GM23338 (cell line): ENCODE measurements at regions not wholly inside any gene's neighbourhood (a gene's known extent, or its start where the extent isn't known, plus 50 kb on each side); places are given as distances from the start of the nearest gene placed in this dataset.

Experiments used
- ATAC-seq: fragments of 200-7000 bp; cut with Tn5 transposase; 3 replicates; pipeline ENCODE4 v1.9.1; 2020
- DNase-seq: peaks from one replicate; pipeline ENCODE4 v3.0.0-alpha.2; 2015; ENCODE audit warnings: low spot score
- H2AFZ ChIP-seq: fragments of 200-600 bp; sonication (generic); 2 replicates; pipeline ENCODE4 v1.8.0; 2016; ENCODE audit warnings: antibody characterized with exemption, mild to moderate bottlenecking, moderate library complexity
- H3F3A ChIP-seq: fragments of 200-600 bp; sonication (generic); replicated peaks from 2 replicates; pipeline ENCODE4 v1.8.0; 2017; ENCODE audit warnings: antibody characterized with exemption, mixed run types, low read depth
- H3K27ac ChIP-seq: fragments of 200-600 bp; sonication (generic); 2 replicates; pipeline ENCODE4 v1.6.1; 2016; ENCODE audit warnings: low read depth
- H3K27me3 ChIP-seq: fragments of 200-600 bp; sonication (generic); 2 replicates; pipeline ENCODE4 v1.8.0; 2016; ENCODE audit warnings: mild to moderate bottlenecking, mixed run types, moderate library complexity; ENCODE audit not compliant: insufficient read depth
- H3K36me3 ChIP-seq: fragments of 200-600 bp; sonication (generic); 2 replicates; pipeline ENCODE4 v1.8.0; 2016; ENCODE audit warnings: mild to moderate bottlenecking; ENCODE audit not compliant: insufficient read depth
- H3K4me1 ChIP-seq: fragments of 200-600 bp; sonication (generic); 2 replicates; pipeline ENCODE4 v1.8.0; 2016; ENCODE audit warnings: mild to moderate bottlenecking, moderate library complexity; ENCODE audit not compliant: insufficient read depth
- H3K4me2 ChIP-seq: fragments of 200-600 bp; sonication (generic); 2 replicates; pipeline ENCODE4 v1.7.1; 2017; ENCODE audit warnings: mixed run types
- H3K4me3 ChIP-seq: fragments of 200-600 bp; sonication (generic); 2 replicates; pipeline ENCODE4 v1.6.1; 2016; ENCODE audit warnings: mixed run types
- H3K79me2 ChIP-seq: fragments of 200-600 bp; sonication (generic); replicated peaks from 2 replicates; pipeline ENCODE4 v1.8.0; 2017; ENCODE audit warnings: mild to moderate bottlenecking; ENCODE audit not compliant: insufficient read depth
- H3K9me2 ChIP-seq: fragments of 200-600 bp; sonication (generic); 2 replicates; pipeline ENCODE4 v1.8.0; 2017; ENCODE audit not compliant: insufficient read depth
- H4K20me1 ChIP-seq: fragments of 200-600 bp; sonication (generic); replicated peaks from 2 replicates; pipeline ENCODE4 v1.8.0; 2017; ENCODE audit warnings: mild to moderate bottlenecking; ENCODE audit not compliant: insufficient read depth
- H3K27ac Mint-ChIP-seq: 2 replicates; pipeline ENCODE4 v1.8.0; 2020; ENCODE audit warnings: inconsistent platforms, mild to moderate bottlenecking, moderate library complexity, mixed read lengths
- H3K27me3 Mint-ChIP-seq: 3 replicates; pipeline ENCODE4 v1.8.0; 2022; ENCODE audit warnings: low read depth, mild to moderate bottlenecking, moderate library complexity, mixed read lengths, inconsistent platforms; ENCODE audit not compliant: insufficient read depth, poor library complexity
- H3K36me3 Mint-ChIP-seq: 3 replicates; pipeline ENCODE4 v1.8.0; 2021; ENCODE audit warnings: low read depth, mild to moderate bottlenecking, inconsistent platforms, moderate library complexity, mixed read lengths
- H3K4me1 Mint-ChIP-seq: 3 replicates; pipeline ENCODE4 v1.8.0; 2020; ENCODE audit warnings: mild to moderate bottlenecking, inconsistent platforms, mixed read lengths
- H3K4me3 Mint-ChIP-seq: 3 replicates; pipeline ENCODE4 v1.8.0; 2021; ENCODE audit warnings: moderate library complexity, mild to moderate bottlenecking, inconsistent platforms, mixed read lengths
- H3K9me3 Mint-ChIP-seq: 3 replicates; pipeline ENCODE4 v1.8.0; 2020; ENCODE audit warnings: moderate library complexity, mild to moderate bottlenecking, inconsistent platforms, mixed read lengths
- CREB1 ChIP-seq: fragments of 250-450 bp; sonication (Bioruptor Pico); IDR thresholded peaks from 2 replicates; pipeline ENCODE4 v1.5.0; 2020; ENCODE audit warnings: low read depth, mild to moderate bottlenecking, moderate library complexity
- CTCF ChIP-seq, 2 experiments: fragments of 200-600 bp in 1 of 2; sonication (generic) in 1 of 2; conservative IDR thresholded peaks; 2 replicates each; pipeline versions ENCODE4 v1.5.1 to v1.6.1; 2016 to 2017; ENCODE audit warnings: antibody characterized with exemption in 2 of 2, low read depth in 2 of 2, mild to moderate bottlenecking in 2 of 2, moderate library complexity in 1 of 2
- EZH2 ChIP-seq: fragments of 200-600 bp; sonication (generic); IDR thresholded peaks from one replicate; pipeline ENCODE4 v1.8.0; 2017; ENCODE audit warnings: antibody characterized with exemption, mild to moderate bottlenecking, low read depth; ENCODE audit not compliant: unreplicated experiment
- JUNB ChIP-seq: IDR thresholded peaks from one replicate; pipeline ENCODE4 v1.6.1; 2016; ENCODE audit warnings: antibody characterized with exemption; ENCODE audit not compliant: unreplicated experiment
- NANOG ChIP-seq: IDR thresholded peaks from 2 replicates; pipeline ENCODE4 v1.6.1; 2016; ENCODE audit warnings: antibody characterized with exemption, borderline replicate concordance
- POLR2AphosphoS5 ChIP-seq: IDR thresholded peaks from 2 replicates; pipeline ENCODE4 v1.6.1; 2016; ENCODE audit warnings: antibody characterized with exemption, low read depth
- STAT1 ChIP-seq: IDR thresholded peaks from one replicate; pipeline ENCODE4 v1.6.1; 2016; ENCODE audit warnings: antibody characterized with exemption; ENCODE audit not compliant: unreplicated experiment
- ZNF114 ChIP-seq: fragments of 250-450 bp; sonication (Bioruptor Pico); IDR thresholded peaks from 2 replicates; pipeline ENCODE4 v1.5.0; 2020; ENCODE audit warnings: mild to moderate bottlenecking, moderate library complexity
- ZNF331 ChIP-seq: fragments of 250-450 bp; sonication (Bioruptor Pico); IDR thresholded peaks from 2 replicates; pipeline ENCODE4 v1.5.0; 2020; ENCODE audit warnings: low read depth, mild to moderate bottlenecking, moderate library complexity
- TF ChIP-seq, protein P1 (sequence below): IDR thresholded peaks from one replicate; pipeline ENCODE4 v1.6.1; 2018; ENCODE audit warnings: antibody characterized with exemption; ENCODE audit not compliant: unreplicated experiment
- TF ChIP-seq, protein P2 (sequence below): fragments of 250-450 bp; sonication (Bioruptor Pico); IDR thresholded peaks from 2 replicates; pipeline ENCODE4 v1.5.0; 2020; ENCODE audit warnings: mild to moderate bottlenecking, moderate library complexity
- TF ChIP-seq, protein P3 (sequence below): IDR thresholded peaks from 2 replicates; pipeline ENCODE4 v1.6.1; 2016; ENCODE audit warnings: antibody characterized with exemption

- H3K27me3 ChIP-seq: no peaks in the 10 kb centered on the region
- no peaks in the 10 kb centered on the region for H3K79me2 ChIP-seq
- no peaks in the 10 kb centered on the region for H3F3A ChIP-seq
- no peak overlapping the region for H3K4me3 Mint-ChIP-seq
- ATAC-seq (no peak), DNase-seq (no peak)
- H3K4me2 ChIP-seq: no peak overlapping the region
- no peaks in the 10 kb centered on the region for H3K36me3 Mint-ChIP-seq
- no peaks in the 10 kb centered on the region for H3K9me2 ChIP-seq
- no peak overlapping the region for H3K27ac ChIP-seq
- no peak overlapping the region for H3K27ac Mint-ChIP-seq
- no peaks in the 10 kb centered on the region for H4K20me1 ChIP-seq
- TF ChIP-seq STAT1 (no peak), NANOG (no peak), EZH2 (no peak), ZNF331 (CRISPR knock-in tag) (no peak), CTCF (conservative IDR thresholded peaks at IDR 0.05; ENCODE audit: low read depth in 2 of 2) (no peak), POLR2AphosphoS5 (no peak), JUNB (no peak), ZNF114 (CRISPR knock-in tag) (no peak), CREB1 (CRISPR knock-in tag) (no peak)
- TF ChIP-seq, protein P1, sequence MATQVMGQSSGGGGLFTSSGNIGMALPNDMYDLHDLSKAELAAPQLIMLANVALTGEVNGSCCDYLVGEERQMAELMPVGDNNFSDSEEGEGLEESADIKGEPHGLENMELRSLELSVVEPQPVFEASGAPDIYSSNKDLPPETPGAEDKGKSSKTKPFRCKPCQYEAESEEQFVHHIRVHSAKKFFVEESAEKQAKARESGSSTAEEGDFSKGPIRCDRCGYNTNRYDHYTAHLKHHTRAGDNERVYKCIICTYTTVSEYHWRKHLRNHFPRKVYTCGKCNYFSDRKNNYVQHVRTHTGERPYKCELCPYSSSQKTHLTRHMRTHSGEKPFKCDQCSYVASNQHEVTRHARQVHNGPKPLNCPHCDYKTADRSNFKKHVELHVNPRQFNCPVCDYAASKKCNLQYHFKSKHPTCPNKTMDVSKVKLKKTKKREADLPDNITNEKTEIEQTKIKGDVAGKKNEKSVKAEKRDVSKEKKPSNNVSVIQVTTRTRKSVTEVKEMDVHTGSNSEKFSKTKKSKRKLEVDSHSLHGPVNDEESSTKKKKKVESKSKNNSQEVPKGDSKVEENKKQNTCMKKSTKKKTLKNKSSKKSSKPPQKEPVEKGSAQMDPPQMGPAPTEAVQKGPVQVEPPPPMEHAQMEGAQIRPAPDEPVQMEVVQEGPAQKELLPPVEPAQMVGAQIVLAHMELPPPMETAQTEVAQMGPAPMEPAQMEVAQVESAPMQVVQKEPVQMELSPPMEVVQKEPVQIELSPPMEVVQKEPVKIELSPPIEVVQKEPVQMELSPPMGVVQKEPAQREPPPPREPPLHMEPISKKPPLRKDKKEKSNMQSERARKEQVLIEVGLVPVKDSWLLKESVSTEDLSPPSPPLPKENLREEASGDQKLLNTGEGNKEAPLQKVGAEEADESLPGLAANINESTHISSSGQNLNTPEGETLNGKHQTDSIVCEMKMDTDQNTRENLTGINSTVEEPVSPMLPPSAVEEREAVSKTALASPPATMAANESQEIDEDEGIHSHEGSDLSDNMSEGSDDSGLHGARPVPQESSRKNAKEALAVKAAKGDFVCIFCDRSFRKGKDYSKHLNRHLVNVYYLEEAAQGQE: no peak
- TF ChIP-seq, protein P2, sequence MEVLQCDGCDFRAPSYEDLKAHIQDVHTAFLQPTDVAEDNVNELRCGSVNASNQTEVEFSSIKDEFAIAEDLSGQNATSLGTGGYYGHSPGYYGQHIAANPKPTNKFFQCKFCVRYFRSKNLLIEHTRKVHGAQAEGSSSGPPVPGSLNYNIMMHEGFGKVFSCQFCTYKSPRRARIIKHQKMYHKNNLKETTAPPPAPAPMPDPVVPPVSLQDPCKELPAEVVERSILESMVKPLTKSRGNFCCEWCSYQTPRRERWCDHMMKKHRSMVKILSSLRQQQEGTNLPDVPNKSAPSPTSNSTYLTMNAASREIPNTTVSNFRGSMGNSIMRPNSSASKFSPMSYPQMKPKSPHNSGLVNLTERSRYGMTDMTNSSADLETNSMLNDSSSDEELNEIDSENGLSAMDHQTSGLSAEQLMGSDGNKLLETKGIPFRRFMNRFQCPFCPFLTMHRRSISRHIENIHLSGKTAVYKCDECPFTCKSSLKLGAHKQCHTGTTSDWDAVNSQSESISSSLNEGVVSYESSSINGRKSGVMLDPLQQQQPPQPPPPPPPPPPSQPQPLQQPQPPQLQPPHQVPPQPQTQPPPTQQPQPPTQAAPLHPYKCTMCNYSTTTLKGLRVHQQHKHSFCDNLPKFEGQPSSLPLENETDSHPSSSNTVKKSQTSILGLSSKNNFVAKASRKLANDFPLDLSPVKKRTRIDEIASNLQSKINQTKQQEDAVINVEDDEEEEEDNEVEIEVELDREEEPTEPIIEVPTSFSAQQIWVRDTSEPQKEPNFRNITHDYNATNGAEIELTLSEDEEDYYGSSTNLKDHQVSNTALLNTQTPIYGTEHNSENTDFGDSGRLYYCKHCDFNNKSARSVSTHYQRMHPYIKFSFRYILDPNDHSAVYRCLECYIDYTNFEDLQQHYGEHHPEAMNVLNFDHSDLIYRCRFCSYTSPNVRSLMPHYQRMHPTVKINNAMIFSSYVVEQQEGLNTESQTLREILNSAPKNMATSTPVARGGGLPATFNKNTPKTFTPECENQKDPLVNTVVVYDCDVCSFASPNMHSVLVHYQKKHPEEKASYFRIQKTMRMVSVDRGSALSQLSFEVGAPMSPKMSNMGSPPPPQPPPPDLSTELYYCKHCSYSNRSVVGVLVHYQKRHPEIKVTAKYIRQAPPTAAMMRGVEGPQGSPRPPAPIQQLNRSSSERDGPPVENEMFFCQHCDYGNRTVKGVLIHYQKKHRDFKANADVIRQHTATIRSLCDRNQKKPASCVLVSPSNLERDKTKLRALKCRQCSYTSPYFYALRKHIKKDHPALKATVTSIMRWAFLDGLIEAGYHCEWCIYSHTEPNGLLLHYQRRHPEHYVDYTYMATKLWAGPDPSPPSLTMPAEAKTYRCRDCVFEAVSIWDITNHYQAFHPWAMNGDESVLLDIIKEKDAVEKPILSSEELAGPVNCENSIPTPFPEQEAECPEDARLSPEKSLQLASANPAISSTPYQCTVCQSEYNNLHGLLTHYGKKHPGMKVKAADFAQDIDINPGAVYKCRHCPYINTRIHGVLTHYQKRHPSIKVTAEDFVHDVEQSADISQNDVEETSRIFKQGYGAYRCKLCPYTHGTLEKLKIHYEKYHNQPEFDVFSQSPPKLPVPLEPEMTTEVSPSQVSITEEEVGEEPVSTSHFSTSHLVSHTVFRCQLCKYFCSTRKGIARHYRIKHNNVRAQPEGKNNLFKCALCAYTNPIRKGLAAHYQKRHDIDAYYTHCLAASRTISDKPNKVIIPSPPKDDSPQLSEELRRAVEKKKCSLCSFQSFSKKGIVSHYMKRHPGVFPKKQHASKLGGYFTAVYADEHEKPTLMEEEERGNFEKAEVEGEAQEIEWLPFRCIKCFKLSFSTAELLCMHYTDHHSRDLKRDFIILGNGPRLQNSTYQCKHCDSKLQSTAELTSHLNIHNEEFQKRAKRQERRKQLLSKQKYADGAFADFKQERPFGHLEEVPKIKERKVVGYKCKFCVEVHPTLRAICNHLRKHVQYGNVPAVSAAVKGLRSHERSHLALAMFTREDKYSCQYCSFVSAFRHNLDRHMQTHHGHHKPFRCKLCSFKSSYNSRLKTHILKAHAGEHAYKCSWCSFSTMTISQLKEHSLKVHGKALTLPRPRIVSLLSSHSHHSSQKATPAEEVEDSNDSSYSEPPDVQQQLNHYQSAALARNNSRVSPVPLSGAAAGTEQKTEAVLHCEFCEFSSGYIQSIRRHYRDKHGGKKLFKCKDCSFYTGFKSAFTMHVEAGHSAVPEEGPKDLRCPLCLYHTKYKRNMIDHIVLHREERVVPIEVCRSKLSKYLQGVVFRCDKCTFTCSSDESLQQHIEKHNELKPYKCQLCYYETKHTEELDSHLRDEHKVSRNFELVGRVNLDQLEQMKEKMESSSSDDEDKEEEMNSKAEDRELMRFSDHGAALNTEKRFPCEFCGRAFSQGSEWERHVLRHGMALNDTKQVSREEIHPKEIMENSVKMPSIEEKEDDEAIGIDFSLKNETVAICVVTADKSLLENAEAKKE (CRISPR knock-in tag): no peak
- TF ChIP-seq, protein P3, sequence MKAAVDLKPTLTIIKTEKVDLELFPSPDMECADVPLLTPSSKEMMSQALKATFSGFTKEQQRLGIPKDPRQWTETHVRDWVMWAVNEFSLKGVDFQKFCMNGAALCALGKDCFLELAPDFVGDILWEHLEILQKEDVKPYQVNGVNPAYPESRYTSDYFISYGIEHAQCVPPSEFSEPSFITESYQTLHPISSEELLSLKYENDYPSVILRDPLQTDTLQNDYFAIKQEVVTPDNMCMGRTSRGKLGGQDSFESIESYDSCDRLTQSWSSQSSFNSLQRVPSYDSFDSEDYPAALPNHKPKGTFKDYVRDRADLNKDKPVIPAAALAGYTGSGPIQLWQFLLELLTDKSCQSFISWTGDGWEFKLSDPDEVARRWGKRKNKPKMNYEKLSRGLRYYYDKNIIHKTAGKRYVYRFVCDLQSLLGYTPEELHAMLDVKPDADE: no peak
- no peaks in the 10 kb centered on the region for H3K4me1 ChIP-seq
- no peak overlapping the region for H2AFZ ChIP-seq
- H3K4me3 ChIP-seq: no peak overlapping the region
- H3K36me3 ChIP-seq: no peaks in the 10 kb centered on the region
- H3K9me3 Mint-ChIP-seq: peaks cover 8% of the 10 kb centered on the region
- no peaks in the 10 kb centered on the region for H3K27me3 Mint-ChIP-seq
- peaks cover 9% of the 10 kb centered on the region; the same call in 2 of the 3 replicates for H3K4me1 Mint-ChIP-seq
Measured at GRCh38 chr14:80395031-80395430, 183.7 kb upstream of the DIO2 start.
